HEK293 (cell line): ENCODE measurements at regions not wholly inside any gene's neighbourhood (a gene's known extent, or its start where the extent isn't known, plus 50 kb on each side); places are given as distances from the start of the nearest gene placed in this dataset.

Source experiments
- CTCF ChIP-seq: fragments of 450-650 bp; formaldehyde crosslinking; IDR thresholded peaks from 2 replicates; pipeline ENCODE4 v1.5.1; 2016; ENCODE audit warnings: missing biosample characterization, missing genetic modification characterization
- YY1 ChIP-seq: fragments of 450-650 bp; formaldehyde crosslinking; IDR thresholded peaks from 2 replicates; pipeline ENCODE4 v1.5.1; 2018; ENCODE audit warnings: missing biosample characterization, missing genetic modification characterization
- ZNF24 ChIP-seq: fragments of 450-650 bp; formaldehyde crosslinking; IDR thresholded peaks from 2 replicates; pipeline ENCODE4 v1.5.1; 2016; ENCODE audit warnings: missing biosample characterization, missing genetic modification characterization
- ZNF274 ChIP-seq, 2 experiments: fragments of 200-500 bp in 1 of 2; fragments of 450-650 bp in 1 of 2; sonication (Bioruptor generic) in 1 of 2; formaldehyde crosslinking in 1 of 2; IDR thresholded peaks; 2 replicates each; pipeline versions ENCODE4 v1.5.1 to v1.6.1; 2014 to 2016; ENCODE audit warnings: borderline replicate concordance in 1 of 2, inconsistent platforms in 1 of 2, low read length in 1 of 2, missing biosample characterization in 1 of 2, missing genetic modification characterization in 1 of 2
- ZNF521 ChIP-seq: fragments of 450-650 bp; formaldehyde crosslinking; IDR thresholded peaks from 2 replicates; pipeline ENCODE4 v1.5.1; 2017; ENCODE audit warnings: missing biosample characterization, mild to moderate bottlenecking, missing genetic modification characterization
- ZNF776 ChIP-seq: fragments of 450-650 bp; formaldehyde crosslinking; IDR thresholded peaks from 2 replicates; pipeline ENCODE4 v1.5.0; 2017; ENCODE audit warnings: missing biosample characterization, missing genetic modification characterization, borderline replicate concordance
- ZNF791 ChIP-seq: fragments of 450-650 bp; formaldehyde crosslinking; IDR thresholded peaks from 2 replicates; pipeline ENCODE4 v1.5.1; 2016; ENCODE audit warnings: missing biosample characterization, missing genetic modification characterization
- ZNF792 ChIP-seq: fragments of 450-650 bp; formaldehyde crosslinking; IDR thresholded peaks from 2 replicates; pipeline ENCODE4 v1.5.1; 2016; ENCODE audit warnings: missing biosample characterization, missing genetic modification characterization

- TF ChIP-seq ZNF274 (IDR thresholded peaks at IDR 0.05; ENCODE audit: low read length) (no peak), ZNF274 (tag by site-specific recombination; IDR thresholded peaks at IDR 0.05; ENCODE audit: borderline replicate concordance) (no peak), ZNF776 (tag by site-specific recombination) (no peak), ZNF792 (tag by site-specific recombination) (no peak), ZNF24 (tag by site-specific recombination) (no peak), ZNF791 (tag by site-specific recombination) (no peak), CTCF (no peak), ZNF521 (no peak), YY1 (no peak)
Measured at GRCh38 chr12:124171231-124171979, 123.5 kb upstream of the RFLNA start.
